ENCODE measurements at regions not wholly inside any gene's neighbourhood (a gene's known extent, or its start where the extent isn't known, plus 50 kb on each side); places are given as distances from the start of the nearest gene placed in this dataset.

DNA sequence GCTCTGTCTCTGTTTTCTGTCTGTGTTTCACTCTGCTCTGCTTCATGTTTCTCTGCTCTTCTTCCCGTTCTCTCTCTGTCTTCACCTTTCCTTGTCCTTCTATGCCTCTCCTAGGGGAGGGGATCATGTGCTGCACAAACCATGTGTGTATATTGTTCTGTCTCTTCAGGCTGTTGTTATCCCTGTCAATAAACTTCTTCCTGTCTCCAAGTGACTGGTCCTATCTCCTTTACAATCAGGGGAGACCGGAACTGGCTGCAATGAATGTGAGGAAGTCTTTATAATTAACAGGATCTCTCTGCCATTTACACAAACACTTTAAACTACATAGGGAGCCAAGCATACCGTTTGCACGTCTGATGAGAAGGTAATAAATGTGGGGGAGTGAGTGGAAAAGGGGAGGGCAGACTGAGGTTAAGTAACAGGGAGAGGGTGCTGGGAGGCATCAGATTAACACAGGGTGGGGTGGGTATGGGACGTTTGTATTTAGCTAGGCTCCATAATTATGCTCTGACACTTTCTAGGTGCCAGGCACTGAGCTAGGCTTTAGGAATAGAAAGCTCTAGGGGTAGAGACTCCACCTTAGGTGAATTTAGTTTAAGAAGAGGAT lies 626.1 kb downstream of the DHX35 start:
- TF ChIP-seq, protein P1, sequence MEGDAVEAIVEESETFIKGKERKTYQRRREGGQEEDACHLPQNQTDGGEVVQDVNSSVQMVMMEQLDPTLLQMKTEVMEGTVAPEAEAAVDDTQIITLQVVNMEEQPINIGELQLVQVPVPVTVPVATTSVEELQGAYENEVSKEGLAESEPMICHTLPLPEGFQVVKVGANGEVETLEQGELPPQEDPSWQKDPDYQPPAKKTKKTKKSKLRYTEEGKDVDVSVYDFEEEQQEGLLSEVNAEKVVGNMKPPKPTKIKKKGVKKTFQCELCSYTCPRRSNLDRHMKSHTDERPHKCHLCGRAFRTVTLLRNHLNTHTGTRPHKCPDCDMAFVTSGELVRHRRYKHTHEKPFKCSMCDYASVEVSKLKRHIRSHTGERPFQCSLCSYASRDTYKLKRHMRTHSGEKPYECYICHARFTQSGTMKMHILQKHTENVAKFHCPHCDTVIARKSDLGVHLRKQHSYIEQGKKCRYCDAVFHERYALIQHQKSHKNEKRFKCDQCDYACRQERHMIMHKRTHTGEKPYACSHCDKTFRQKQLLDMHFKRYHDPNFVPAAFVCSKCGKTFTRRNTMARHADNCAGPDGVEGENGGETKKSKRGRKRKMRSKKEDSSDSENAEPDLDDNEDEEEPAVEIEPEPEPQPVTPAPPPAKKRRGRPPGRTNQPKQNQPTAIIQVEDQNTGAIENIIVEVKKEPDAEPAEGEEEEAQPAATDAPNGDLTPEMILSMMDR (IDR thresholded peaks at IDR 0.05), result no peak
- no peak for TF ChIP-seq POLR2A (IDR thresholded peaks at IDR 0.05)
